H9 (cell line): ENCODE measurements at regions not wholly inside any gene's neighbourhood (a gene's known extent, or its start where the extent isn't known, plus 50 kb on each side); places are given as distances from the start of the nearest gene placed in this dataset.

Experiments
- DNase-seq: peaks from one replicate; pipeline ENCODE4 v3.0.0-alpha.2; 2017
- H2AFZ ChIP-seq: one replicate; pipeline ENCODE4 v1.6.1; 2013; ENCODE audit warnings: mild to moderate bottlenecking, low read length, control low read depth, moderate library complexity
- H2AK5ac ChIP-seq: 2 replicates; pipeline ENCODE4 v1.6.1; 2013; ENCODE audit warnings: low read length, control low read depth, mixed read lengths; ENCODE audit not compliant: insufficient read length
- H2BK120ac ChIP-seq: one replicate; pipeline ENCODE4 v1.6.1; 2013; ENCODE audit warnings: low read depth, mild to moderate bottlenecking, low read length, control low read depth, inconsistent platforms; ENCODE audit not compliant: poor library complexity, severe bottlenecking
- H2BK12ac ChIP-seq: 2 replicates; pipeline ENCODE4 v1.6.1; 2013; ENCODE audit warnings: low read length, control low read depth, mixed read lengths, low read depth; ENCODE audit not compliant: insufficient read length
- H2BK15ac ChIP-seq: 2 replicates; pipeline ENCODE4 v1.6.1; 2013; ENCODE audit warnings: low read depth, low read length, control low read depth
- H2BK20ac ChIP-seq: one replicate; pipeline ENCODE4 v1.6.1; 2013; ENCODE audit warnings: low read depth, mild to moderate bottlenecking, low read length, control low read depth, inconsistent platforms; ENCODE audit not compliant: poor library complexity, severe bottlenecking
- H2BK5ac ChIP-seq: 2 replicates; pipeline ENCODE4 v1.6.1; 2013; ENCODE audit warnings: low read length, control low read depth, mixed read lengths; ENCODE audit not compliant: insufficient read length
- H3K14ac ChIP-seq: 2 replicates; pipeline ENCODE4 v1.6.1; 2013; ENCODE audit warnings: low read length, control low read depth; ENCODE audit not compliant: insufficient read depth
- H3K18ac ChIP-seq: 2 replicates; pipeline ENCODE4 v1.6.1; 2013; ENCODE audit warnings: low read depth, mild to moderate bottlenecking, mixed read lengths, low read length, control low read depth; ENCODE audit not compliant: insufficient read length
- H3K23ac ChIP-seq: 2 replicates; pipeline ENCODE4 v1.6.1; 2013; ENCODE audit warnings: low read length, control low read depth, mixed read lengths, low read depth; ENCODE audit not compliant: insufficient read length
- H3K23me2 ChIP-seq: 2 replicates; pipeline ENCODE4 v1.6.1; 2013; ENCODE audit warnings: low read depth, mild to moderate bottlenecking, mixed read lengths, low read length, control low read depth; ENCODE audit not compliant: insufficient read length, poor library complexity, severe bottlenecking
- H3K27ac ChIP-seq: 2 replicates; pipeline ENCODE4 v1.5.1; 2013; ENCODE audit warnings: low read length, control low read depth, mixed read lengths, low read depth; ENCODE audit not compliant: insufficient read length
- H3K27me3 ChIP-seq: 2 replicates; pipeline ENCODE4 v1.6.1; 2013; ENCODE audit warnings: low read length, control low read depth, inconsistent platforms; ENCODE audit not compliant: insufficient read depth
- H3K4ac ChIP-seq: 2 replicates; pipeline ENCODE4 v1.6.1; 2013; ENCODE audit warnings: low read depth, mild to moderate bottlenecking, control low read depth, inconsistent platforms, low read length, moderate library complexity
- H3K4me1 ChIP-seq: 2 replicates; pipeline ENCODE4 v1.6.1; 2013; ENCODE audit warnings: low read length, control low read depth, inconsistent platforms; ENCODE audit not compliant: insufficient read depth
- H3K4me2 ChIP-seq: 2 replicates; pipeline ENCODE4 v1.6.1; 2013; ENCODE audit warnings: low read length, control low read depth, mixed read lengths; ENCODE audit not compliant: insufficient read length, insufficient read depth
- H3K56ac ChIP-seq: 2 replicates; pipeline ENCODE4 v1.6.1; 2013; ENCODE audit warnings: low read depth, mild to moderate bottlenecking, mixed read lengths, low read length, control low read depth; ENCODE audit not compliant: insufficient read length
- H3K79me1 ChIP-seq: 2 replicates; pipeline ENCODE4 v1.6.1; 2013; ENCODE audit warnings: low read depth, mild to moderate bottlenecking, moderate library complexity, low read length, control low read depth, inconsistent platforms; ENCODE audit not compliant: insufficient read depth, poor library complexity, severe bottlenecking
- H3K79me2 ChIP-seq: 2 replicates; pipeline ENCODE4 v1.6.1; 2013; ENCODE audit warnings: low read length, control low read depth, inconsistent platforms; ENCODE audit not compliant: insufficient read depth
- H3K9ac ChIP-seq: 2 replicates; pipeline ENCODE4 v1.6.1; 2013; ENCODE audit warnings: low read length, control low read depth, mixed read lengths; ENCODE audit not compliant: insufficient read length; ENCODE audit errors: extremely low read depth
- H3K9me3 ChIP-seq: one replicate; pipeline ENCODE4 v1.6.1; 2013; ENCODE audit warnings: low read depth, low read length, inconsistent platforms; ENCODE audit not compliant: control insufficient read depth
- H3T11ph ChIP-seq: one replicate; pipeline ENCODE4 v1.6.1; 2013; ENCODE audit warnings: mild to moderate bottlenecking, low read length, control low read depth, inconsistent platforms
- H4K20me1 ChIP-seq: one replicate; pipeline ENCODE4 v1.6.1; 2013; ENCODE audit not compliant: control insufficient read depth, insufficient read length, insufficient read depth
- H4K5ac ChIP-seq: 2 replicates; pipeline ENCODE4 v1.6.1; 2013; ENCODE audit warnings: low read depth, mild to moderate bottlenecking, mixed read lengths, low read length, control low read depth; ENCODE audit not compliant: insufficient read length
- H4K8ac ChIP-seq: replicated peaks from 2 replicates; pipeline ENCODE4 v1.6.1; 2013; ENCODE audit warnings: low read length, control low read depth, mixed read lengths, low read depth; ENCODE audit not compliant: insufficient read length
- H4K91ac ChIP-seq: 2 replicates; pipeline ENCODE4 v1.6.1; 2013; ENCODE audit warnings: low read depth, mild to moderate bottlenecking, moderate library complexity, mixed read lengths, low read length, control low read depth; ENCODE audit not compliant: insufficient read length
- H3K27ac Mint-ChIP-seq, 3 experiments: 2 replicates in 2 of 3; 3 replicates in 1 of 3; pipeline ENCODE4 v1.8.0; 2020 to 2021; ENCODE audit warnings: mixed read lengths in 3 of 3, mild to moderate bottlenecking in 1 of 3, moderate library complexity in 1 of 3
- H3K27me3 Mint-ChIP-seq: 2 replicates; pipeline ENCODE4 v1.8.0; 2021; ENCODE audit warnings: low read depth, mild to moderate bottlenecking, moderate library complexity, mixed read lengths
- H3K36me3 Mint-ChIP-seq, 3 experiments: 2 replicates in 2 of 3; 3 replicates in 1 of 3; pipeline ENCODE4 v1.8.0; 2020 to 2021; ENCODE audit warnings: low read depth in 3 of 3, mixed read lengths in 3 of 3; ENCODE audit not compliant: insufficient read depth in 1 of 3
- H3K4me1 Mint-ChIP-seq, 2 experiments: 2 replicates each; pipeline ENCODE4 v1.8.0; 2020; ENCODE audit warnings: mixed read lengths in 2 of 2
- H3K4me3 Mint-ChIP-seq, 2 experiments: 2 replicates in 1 of 2; 3 replicates in 1 of 2; pipeline ENCODE4 v1.8.0; 2020 to 2021; ENCODE audit warnings: mild to moderate bottlenecking in 2 of 2, mixed read lengths in 2 of 2, moderate library complexity in 1 of 2
- H3K9me3 Mint-ChIP-seq, 2 experiments: 2 replicates in 1 of 2; 3 replicates in 1 of 2; pipeline ENCODE4 v1.8.0; 2020; ENCODE audit warnings: mild to moderate bottlenecking in 2 of 2, mixed read lengths in 2 of 2, moderate library complexity in 1 of 2
- CTCF ChIP-seq: fragments of 200-600 bp; sonication (generic); conservative IDR thresholded peaks from 3 replicates; pipeline ENCODE4 v1.8.0; 2021; ENCODE audit warnings: antibody characterized with exemption, mild to moderate bottlenecking
- WGBS: extraction: QIAGEN DNeasy Blood & Tissue Kit; methylation state at CpG from one replicate; pipeline ENCODE4 v1.1.7; 2013; ENCODE audit warnings: missing lambda C conversion rate, low lambda C conversion rate, mixed read lengths; ENCODE audit not compliant: insufficient read length; ENCODE audit errors: extremely low coverage; 5-methylcytosine and 5-hydroxymethylcytosine counted together

GRCh38 chr1:208576425-208576824, 332.2 kb upstream of the PLXNA2 start:
- Histone ChIP-seq H2BK5ac (no peak overlapping the region), H3K79me1 (no peaks in the 10 kb centered on the region), H3K14ac (no peak overlapping the region), H3T11ph (no peak overlapping the region), H3K23ac (no peak overlapping the region), H4K5ac (no peak overlapping the region), H3K4me1 (no peaks in the 10 kb centered on the region), H3K9ac (no peak overlapping the region), H3K27me3 (no peaks in the 10 kb centered on the region), H3K4ac (no peak overlapping the region), H3K18ac (no peak overlapping the region), H2AFZ (no peak overlapping the region), H3K4me2 (no peak overlapping the region), H3K56ac (no peak overlapping the region), H2BK12ac (no peak overlapping the region), H3K23me2 (no peaks in the 10 kb centered on the region), H4K20me1 (no peaks in the 10 kb centered on the region), H3K9me3 (no peaks in the 10 kb centered on the region), H2BK20ac (no peak overlapping the region), H2AK5ac (no peak overlapping the region), H3K27ac (no peak overlapping the region), H3K79me2 (no peaks in the 10 kb centered on the region), H2BK15ac (no peak overlapping the region), H4K91ac (no peak overlapping the region), H2BK120ac (no peak overlapping the region), H4K8ac (no peak overlapping the region)
- Mint-ChIP-seq H3K36me3 (no peaks in the 10 kb centered on the region; a peak in 1 of 7 replicates), H3K4me1 (no peaks in the 10 kb centered on the region), H3K9me3 (no peaks in the 10 kb centered on the region), H3K27me3 (no peaks in the 10 kb centered on the region; the same call in 1 of the 2 replicates), H3K27ac (no peak overlapping the region; a peak in 1 of 7 replicates), H3K4me3 (no peak overlapping the region)
- WGBS = no CpG with 5 or more reads among the region's 4 CpGs
- no peak for DNase-seq
- TF ChIP-seq CTCF = no peak
